Neural cell (in vitro differentiated cells): ENCODE measurements at regions not wholly inside any gene's neighbourhood (a gene's known extent, or its start where the extent isn't known, plus 50 kb on each side); places are given as distances from the start of the nearest gene placed in this dataset.

ENCODE experiments used
- CTCF ChIP-seq: fragments of 450-650 bp; IDR thresholded peaks from 2 replicates; pipeline ENCODE4 v1.5.1; 2014; ENCODE audit warnings: antibody characterized with exemption, mild to moderate bottlenecking, moderate library complexity; ENCODE audit not compliant: poor library complexity, severe bottlenecking
- EP300 ChIP-seq: fragments of 450-650 bp; conservative IDR thresholded peaks from 2 replicates; pipeline ENCODE4 v1.6.1; 2014; ENCODE audit warnings: antibody characterized with exemption, mild to moderate bottlenecking, moderate library complexity; ENCODE audit not compliant: poor library complexity, severe bottlenecking
- EZH2 ChIP-seq: fragments of 200-600, 300-800 bp; shearing (Covaris generic), sonication (generic); IDR thresholded peaks from 2 replicates; pipeline ENCODE4 v1.6.1; 2014; ENCODE audit warnings: antibody characterized with exemption, low read length, borderline replicate concordance, mild to moderate bottlenecking; ENCODE audit not compliant: insufficient read depth, poor library complexity, severe bottlenecking
- MXI1 ChIP-seq: fragments of 450-650 bp; conservative IDR thresholded peaks from 2 replicates; pipeline ENCODE4 v1.6.1; 2014; ENCODE audit warnings: antibody characterized with exemption, mild to moderate bottlenecking; ENCODE audit not compliant: poor library complexity, severe bottlenecking
- POLR2AphosphoS5 ChIP-seq: IDR thresholded peaks from 2 replicates; pipeline ENCODE4 v1.6.1; 2012
- RAD21 ChIP-seq: fragments of 450-650 bp; conservative IDR thresholded peaks from 2 replicates; pipeline ENCODE4 v1.6.1; 2014; ENCODE audit warnings: antibody characterized with exemption, mild to moderate bottlenecking, moderate library complexity
- SMC3 ChIP-seq: fragments of 450-650 bp; conservative IDR thresholded peaks from 2 replicates; pipeline ENCODE4 v1.6.1; 2014; ENCODE audit warnings: antibody characterized with exemption, mild to moderate bottlenecking, moderate library complexity; ENCODE audit not compliant: poor library complexity
- TAF1 ChIP-seq: IDR thresholded peaks from 2 replicates; pipeline ENCODE4 v1.6.1; 2012; ENCODE audit warnings: low read depth
- TF ChIP-seq, protein P1 (sequence below): IDR thresholded peaks from 2 replicates; pipeline ENCODE4 v1.6.1; 2012; ENCODE audit warnings: borderline replicate concordance

DNA sequence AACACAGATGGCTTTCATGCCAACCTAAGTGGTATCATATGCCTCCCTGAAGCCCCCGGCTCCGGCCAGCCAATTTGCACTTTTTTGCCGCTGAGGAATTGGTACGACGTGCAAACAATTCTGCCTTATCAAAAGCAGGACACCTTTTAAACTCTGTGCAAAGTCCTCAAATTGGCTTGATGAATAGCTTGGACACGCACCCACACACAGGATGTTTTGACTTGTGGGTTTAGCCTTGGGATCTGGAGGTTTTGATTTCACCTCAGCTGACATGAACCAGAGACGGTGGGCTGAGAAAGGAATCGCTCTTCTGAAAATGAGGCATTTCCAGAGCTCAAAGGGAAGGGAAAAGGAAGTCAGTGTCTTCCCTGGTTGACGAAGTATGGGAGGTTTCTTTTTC, 110.8 kb upstream of the SHOX start:
- TF ChIP-seq CTCF (no peak), RAD21 (no peak), SMC3 (no peak), TAF1 (no peak), EP300 (no peak), EZH2 (no peak), MXI1 (no peak), POLR2AphosphoS5 (no peak)
- TF ChIP-seq, protein P1, sequence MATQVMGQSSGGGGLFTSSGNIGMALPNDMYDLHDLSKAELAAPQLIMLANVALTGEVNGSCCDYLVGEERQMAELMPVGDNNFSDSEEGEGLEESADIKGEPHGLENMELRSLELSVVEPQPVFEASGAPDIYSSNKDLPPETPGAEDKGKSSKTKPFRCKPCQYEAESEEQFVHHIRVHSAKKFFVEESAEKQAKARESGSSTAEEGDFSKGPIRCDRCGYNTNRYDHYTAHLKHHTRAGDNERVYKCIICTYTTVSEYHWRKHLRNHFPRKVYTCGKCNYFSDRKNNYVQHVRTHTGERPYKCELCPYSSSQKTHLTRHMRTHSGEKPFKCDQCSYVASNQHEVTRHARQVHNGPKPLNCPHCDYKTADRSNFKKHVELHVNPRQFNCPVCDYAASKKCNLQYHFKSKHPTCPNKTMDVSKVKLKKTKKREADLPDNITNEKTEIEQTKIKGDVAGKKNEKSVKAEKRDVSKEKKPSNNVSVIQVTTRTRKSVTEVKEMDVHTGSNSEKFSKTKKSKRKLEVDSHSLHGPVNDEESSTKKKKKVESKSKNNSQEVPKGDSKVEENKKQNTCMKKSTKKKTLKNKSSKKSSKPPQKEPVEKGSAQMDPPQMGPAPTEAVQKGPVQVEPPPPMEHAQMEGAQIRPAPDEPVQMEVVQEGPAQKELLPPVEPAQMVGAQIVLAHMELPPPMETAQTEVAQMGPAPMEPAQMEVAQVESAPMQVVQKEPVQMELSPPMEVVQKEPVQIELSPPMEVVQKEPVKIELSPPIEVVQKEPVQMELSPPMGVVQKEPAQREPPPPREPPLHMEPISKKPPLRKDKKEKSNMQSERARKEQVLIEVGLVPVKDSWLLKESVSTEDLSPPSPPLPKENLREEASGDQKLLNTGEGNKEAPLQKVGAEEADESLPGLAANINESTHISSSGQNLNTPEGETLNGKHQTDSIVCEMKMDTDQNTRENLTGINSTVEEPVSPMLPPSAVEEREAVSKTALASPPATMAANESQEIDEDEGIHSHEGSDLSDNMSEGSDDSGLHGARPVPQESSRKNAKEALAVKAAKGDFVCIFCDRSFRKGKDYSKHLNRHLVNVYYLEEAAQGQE, result no peak
